ENCODE measurements at regions not wholly inside any gene's neighbourhood (a gene's known extent, or its start where the extent isn't known, plus 50 kb on each side); places are given as distances from the start of the nearest gene placed in this dataset.

DNA sequence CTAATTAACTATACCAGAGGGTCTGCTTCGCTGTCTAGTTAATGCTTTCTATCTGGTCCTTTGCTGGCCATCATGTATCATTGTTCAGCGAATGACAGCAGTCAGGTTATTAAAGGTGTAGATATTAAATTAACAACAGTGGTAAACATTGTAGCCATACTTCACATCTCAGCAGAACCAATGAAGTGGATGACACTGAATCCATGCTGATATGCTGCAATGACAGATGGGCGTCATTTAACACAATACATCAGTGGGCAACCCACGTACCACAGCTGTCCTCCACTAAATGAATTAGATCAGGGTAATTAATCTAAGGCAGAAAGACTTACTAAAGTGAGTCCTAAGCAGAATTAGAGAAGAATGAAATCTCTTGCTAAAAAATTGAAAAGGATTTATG lies 767.2 kb downstream of the NXPH1 start:
- DNase-seq (ENCODE audit: extremely low spot score), result no peak
- TF ChIP-seq, protein P1, sequence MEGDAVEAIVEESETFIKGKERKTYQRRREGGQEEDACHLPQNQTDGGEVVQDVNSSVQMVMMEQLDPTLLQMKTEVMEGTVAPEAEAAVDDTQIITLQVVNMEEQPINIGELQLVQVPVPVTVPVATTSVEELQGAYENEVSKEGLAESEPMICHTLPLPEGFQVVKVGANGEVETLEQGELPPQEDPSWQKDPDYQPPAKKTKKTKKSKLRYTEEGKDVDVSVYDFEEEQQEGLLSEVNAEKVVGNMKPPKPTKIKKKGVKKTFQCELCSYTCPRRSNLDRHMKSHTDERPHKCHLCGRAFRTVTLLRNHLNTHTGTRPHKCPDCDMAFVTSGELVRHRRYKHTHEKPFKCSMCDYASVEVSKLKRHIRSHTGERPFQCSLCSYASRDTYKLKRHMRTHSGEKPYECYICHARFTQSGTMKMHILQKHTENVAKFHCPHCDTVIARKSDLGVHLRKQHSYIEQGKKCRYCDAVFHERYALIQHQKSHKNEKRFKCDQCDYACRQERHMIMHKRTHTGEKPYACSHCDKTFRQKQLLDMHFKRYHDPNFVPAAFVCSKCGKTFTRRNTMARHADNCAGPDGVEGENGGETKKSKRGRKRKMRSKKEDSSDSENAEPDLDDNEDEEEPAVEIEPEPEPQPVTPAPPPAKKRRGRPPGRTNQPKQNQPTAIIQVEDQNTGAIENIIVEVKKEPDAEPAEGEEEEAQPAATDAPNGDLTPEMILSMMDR (IDR thresholded peaks at IDR 0.05; ENCODE audit: control extremely low read depth, extremely low read depth, low read depth, missing control alignments), result no peak
- CTCF ChIA-PET, result no interaction called here
- POLR2A ChIA-PET, result no interaction called here

DNA sequence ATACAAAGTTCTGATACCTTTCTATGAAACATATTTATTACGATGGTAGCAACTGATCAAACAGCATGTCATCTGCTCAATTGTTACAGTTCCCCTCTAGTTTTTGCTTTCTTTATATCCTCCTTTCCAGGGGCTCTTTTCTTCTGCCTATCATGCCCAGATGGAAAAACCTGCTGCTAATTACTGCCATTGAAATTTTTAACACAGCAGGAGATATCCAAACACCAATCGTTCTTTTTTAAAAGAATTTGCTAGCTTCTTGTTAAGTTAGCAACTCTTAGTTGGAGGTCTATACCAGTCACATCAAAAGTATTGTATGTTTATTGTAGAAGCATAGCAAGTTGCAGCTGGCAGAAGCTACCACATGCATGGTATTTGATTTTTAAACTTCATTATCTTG lies 768.5 kb downstream of the NXPH1 start:
- ChIA-PET POLR2A (no interaction called here), CTCF (no interaction called here)
- no peak for DNase-seq (ENCODE audit: extremely low spot score)
- TF ChIP-seq, protein P1 (IDR thresholded peaks at IDR 0.05; ENCODE audit: control extremely low read depth, extremely low read depth, low read depth, missing control alignments), result no peak

DNA sequence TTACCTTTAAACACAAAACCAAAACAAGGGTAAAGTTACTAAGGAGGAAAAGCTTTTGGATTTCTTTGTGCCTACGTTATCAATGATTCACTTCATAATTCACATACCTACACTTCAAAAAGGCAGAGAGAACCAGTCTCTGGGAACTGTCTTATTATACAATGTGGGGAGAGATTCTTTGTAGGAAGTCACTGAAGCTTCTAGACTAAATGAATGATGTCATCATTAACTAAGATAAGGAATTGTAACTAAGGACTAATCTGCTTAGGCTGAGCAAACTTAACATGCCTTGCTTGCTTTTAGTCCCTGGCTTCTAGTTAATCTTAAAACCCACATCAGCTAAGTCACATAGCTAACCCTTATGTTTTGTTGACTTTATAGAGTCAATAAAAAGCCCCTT lies 771.2 kb downstream of the NXPH1 start:
- POLR2A ChIA-PET, result no interaction called here
- TF ChIP-seq, protein P1 (IDR thresholded peaks at IDR 0.05; ENCODE audit: control extremely low read depth, extremely low read depth, low read depth, missing control alignments), result no peak
- no peak for DNase-seq (ENCODE audit: extremely low spot score)
- CTCF ChIA-PET, result no interaction called here

DNA sequence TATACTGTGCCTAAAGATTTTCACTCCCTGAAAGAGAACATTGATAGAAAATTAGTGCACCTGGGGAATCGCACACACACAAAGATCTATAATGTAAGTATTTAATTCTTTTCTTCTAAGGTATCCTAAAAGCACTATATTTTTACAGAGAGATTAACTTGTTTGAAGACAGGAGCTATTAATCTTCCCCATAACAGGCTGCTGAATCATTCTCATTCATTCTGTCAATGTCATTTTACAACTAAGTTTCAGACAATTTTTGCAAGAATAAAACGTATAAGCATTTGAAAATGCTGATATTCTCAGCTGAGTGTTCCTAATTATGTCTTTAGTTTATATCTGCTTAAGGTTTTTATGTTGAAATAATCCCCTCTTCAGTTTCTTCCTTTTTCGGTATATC lies 776.7 kb downstream of the NXPH1 start:
- TF ChIP-seq, protein P1 (IDR thresholded peaks at IDR 0.05; ENCODE audit: control extremely low read depth, extremely low read depth, low read depth, missing control alignments), result no peak
- no peak for DNase-seq (ENCODE audit: extremely low spot score)
- POLR2A ChIA-PET, result no interaction called here
- CTCF ChIA-PET, result interaction anchor here (1.0 kb wide), 1 partner anchor 22 kb away, joined by 3 read pairs; no protein-coding TSS in a partner anchor

DNA sequence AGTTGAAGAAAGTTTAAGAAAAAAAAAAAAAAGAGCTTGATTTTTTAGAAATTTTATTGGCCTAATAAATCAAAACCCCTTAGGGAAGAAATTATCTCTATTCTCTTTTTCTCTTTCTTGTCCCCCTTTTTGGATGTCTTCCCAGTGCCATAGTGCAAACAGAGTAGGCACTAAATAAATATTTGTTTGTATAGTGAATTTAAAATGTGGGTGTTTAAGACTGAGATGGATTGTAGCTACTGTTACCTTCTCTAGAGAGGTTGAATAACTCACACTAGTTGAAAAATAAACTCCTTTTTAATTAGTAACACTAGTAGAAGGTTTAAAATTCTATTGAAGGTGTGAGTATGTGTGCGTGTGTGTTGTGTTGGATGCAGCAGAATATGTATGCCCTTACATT lies 783.8 kb downstream of the NXPH1 start:
- ChIA-PET POLR2A (no interaction called here), CTCF (no interaction called here)
- TF ChIP-seq, protein P1 (IDR thresholded peaks at IDR 0.05; ENCODE audit: control extremely low read depth, extremely low read depth, low read depth, missing control alignments), result no peak

DNA sequence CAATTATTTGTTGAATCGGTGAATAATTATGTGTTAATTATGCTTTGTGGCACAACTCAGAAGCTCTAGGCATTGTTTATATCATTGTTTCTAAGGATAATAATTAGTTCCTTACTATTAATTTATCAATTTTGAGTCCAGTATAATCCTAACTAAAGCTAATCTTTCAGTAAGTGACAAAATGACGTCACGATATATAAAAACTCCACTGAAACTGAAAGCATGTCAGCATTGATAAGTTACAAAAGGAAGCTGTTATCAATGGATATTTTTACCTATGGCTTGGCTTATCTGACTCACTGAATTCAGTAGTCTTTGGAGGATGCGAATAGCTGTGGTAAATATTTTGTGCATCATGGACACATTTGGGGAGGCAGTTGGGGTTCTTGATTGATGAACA lies 793.1 kb downstream of the NXPH1 start:
- POLR2A ChIA-PET, result no interaction called here
- TF ChIP-seq, protein P1 (IDR thresholded peaks at IDR 0.05; ENCODE audit: control extremely low read depth, extremely low read depth, low read depth, missing control alignments), result no peak
- CTCF ChIA-PET, result no interaction called here
- DNase-seq (ENCODE audit: extremely low spot score), result no peak

More for the DNA sequence above, 783.8 kb downstream of the NXPH1 start:
- no peak for DNase-seq (ENCODE audit: extremely low spot score)

DNA sequence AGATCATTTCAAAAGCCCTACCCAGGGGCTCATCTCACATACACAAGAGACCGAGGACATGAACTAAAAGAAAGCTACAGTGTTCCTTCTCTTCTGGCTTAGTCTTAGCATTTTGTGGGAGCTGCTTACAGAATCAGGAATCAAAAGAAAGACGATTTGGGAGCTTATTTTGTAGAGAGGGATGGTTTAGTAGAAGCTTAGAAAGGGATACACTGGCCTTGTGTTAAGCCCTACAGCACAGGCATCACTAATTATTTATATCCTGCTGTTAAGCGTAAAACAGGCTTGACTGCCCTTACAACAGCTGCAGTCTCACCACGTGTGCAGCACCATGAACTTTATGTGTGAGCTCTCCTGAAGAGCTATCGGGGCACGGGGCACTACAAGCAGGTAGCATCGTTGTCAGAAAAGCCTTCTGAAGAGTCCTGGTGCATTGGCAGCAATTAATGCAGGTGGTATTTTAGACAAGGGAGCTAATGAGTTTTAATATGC lies 798.3 kb downstream of the NXPH1 start:
- ChIA-PET CTCF (interaction anchor here (0.8 to 1.5 kb wide), 3 partner anchors 8 to 21 kb away, joined by 3 to 11 read pairs (median 3); no protein-coding TSS in a partner anchor), POLR2A (no interaction called here)
- TF ChIP-seq, protein P1 (IDR thresholded peaks at IDR 0.05; ENCODE audit: control extremely low read depth, extremely low read depth, low read depth, missing control alignments), result no peak
- DNase-seq (ENCODE audit: extremely low spot score), result no peak
